Activated T-cell treated with anti-CD3 and anti-CD28 coated beads, Interleukin-2, amount 50 U/mL, for 24 hours (primary cell): ENCODE measurements at regions not wholly inside any gene's neighbourhood (a gene's known extent, or its start where the extent isn't known, plus 50 kb on each side); places are given as distances from the start of the nearest gene placed in this dataset.
"Not testable (repeated sequence)": the region's sequence is repeated elsewhere in the genome, so short reads cannot be mapped to it uniquely, and the experiment has no call there.

Experiments used
- DNase-seq: peaks from one replicate; pipeline ENCODE4 v3.0.0-alpha.2; 2020
- H3K27ac Mint-ChIP-seq: 2 replicates; pipeline ENCODE4 v1.8.0; 2020; ENCODE audit warnings: mild to moderate bottlenecking, mixed read lengths
- H3K27me3 Mint-ChIP-seq: 2 replicates; pipeline ENCODE4 v1.8.0; 2020; ENCODE audit warnings: mixed read lengths
- H3K36me3 Mint-ChIP-seq: 2 replicates; pipeline ENCODE4 v1.8.0; 2020; ENCODE audit warnings: low read depth, mixed read lengths
- H3K4me1 Mint-ChIP-seq: 2 replicates; pipeline ENCODE4 v1.8.0; 2020; ENCODE audit warnings: low read depth, mixed read lengths
- H3K4me3 Mint-ChIP-seq: 2 replicates; pipeline ENCODE4 v1.8.0; 2020; ENCODE audit warnings: mild to moderate bottlenecking, moderate library complexity, mixed read lengths
- H3K9me3 Mint-ChIP-seq: 2 replicates; pipeline ENCODE4 v1.8.0; 2020; ENCODE audit warnings: mixed read lengths

GRCh38 chr7:24073651-24074420 lies 210.2 kb upstream of the NPY start:
- Mint-ChIP-seq H3K27me3 (no peaks in the 10 kb centered on the region), H3K9me3 (no peaks in the 10 kb centered on the region), H3K4me3 (no peak overlapping the region), H3K27ac (no peak overlapping the region), H3K36me3 (no peaks in the 10 kb centered on the region), H3K4me1 (peaks cover 6% of the 10 kb centered on the region)
- DNase-seq: no peak

- no peak overlapping the region for H3K4me3 Mint-ChIP-seq
- H3K9me3 Mint-ChIP-seq: no peaks in the 10 kb centered on the region
- H3K27me3 Mint-ChIP-seq: no peaks in the 10 kb centered on the region
- H3K4me1 Mint-ChIP-seq: peaks cover 6% of the 10 kb centered on the region
- DNase-seq: no peak
- H3K27ac Mint-ChIP-seq: no peak overlapping the region
- H3K36me3 Mint-ChIP-seq: no peaks in the 10 kb centered on the region
These were observed 208.6 kb upstream of the NPY start for GRCh38 chr7:24075426-24075810.

GRCh38 chr7:24082826-24083225 lies 201.2 kb upstream of the NPY start:
- Mint-ChIP-seq H3K4me1 (no peaks in the 10 kb centered on the region), H3K9me3 (peaks cover 9% of the 10 kb centered on the region), H3K4me3 (no peak overlapping the region), H3K27me3 (no peaks in the 10 kb centered on the region), H3K36me3 (no peaks in the 10 kb centered on the region), H3K27ac (no peak overlapping the region)
- DNase-seq: no peak

- peaks cover 10% of the 10 kb centered on the region for H3K27me3 Mint-ChIP-seq
- no peaks in the 10 kb centered on the region for H3K36me3 Mint-ChIP-seq
- no peak overlapping the region for H3K4me3 Mint-ChIP-seq
- H3K9me3 Mint-ChIP-seq: peaks cover 9% of the 10 kb centered on the region
- no peaks in the 10 kb centered on the region for H3K4me1 Mint-ChIP-seq
- DNase-seq: no peak
- no peak overlapping the region for H3K27ac Mint-ChIP-seq
These were observed 181.0 kb upstream of the NPY start for GRCh38 chr7:24102988-24103387.

DNA sequence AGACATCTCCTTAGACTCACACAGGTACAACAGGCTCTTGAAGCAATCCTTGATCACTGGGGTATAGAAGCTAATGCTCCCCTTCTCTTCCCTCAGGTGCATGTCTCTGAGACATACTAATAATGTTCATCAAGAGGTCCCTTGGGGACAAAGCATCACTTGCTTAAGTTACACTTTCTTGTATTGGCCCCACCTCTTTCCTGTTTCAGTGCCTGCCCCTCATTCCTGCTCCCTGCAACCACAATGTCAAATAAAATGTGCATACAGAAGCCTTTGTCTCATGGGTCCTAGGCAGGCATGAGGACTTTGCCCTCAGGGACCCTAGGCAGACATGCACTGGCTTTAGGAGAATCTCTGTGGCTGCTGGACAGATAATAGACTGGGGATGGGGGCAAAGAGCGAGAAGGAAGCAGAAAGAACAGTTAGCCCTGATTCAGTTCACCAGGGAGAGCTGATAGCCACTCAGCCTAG lies 175.0 kb upstream of the NPY start:
- H3K36me3 Mint-ChIP-seq: no peaks in the 10 kb centered on the region

DNA sequence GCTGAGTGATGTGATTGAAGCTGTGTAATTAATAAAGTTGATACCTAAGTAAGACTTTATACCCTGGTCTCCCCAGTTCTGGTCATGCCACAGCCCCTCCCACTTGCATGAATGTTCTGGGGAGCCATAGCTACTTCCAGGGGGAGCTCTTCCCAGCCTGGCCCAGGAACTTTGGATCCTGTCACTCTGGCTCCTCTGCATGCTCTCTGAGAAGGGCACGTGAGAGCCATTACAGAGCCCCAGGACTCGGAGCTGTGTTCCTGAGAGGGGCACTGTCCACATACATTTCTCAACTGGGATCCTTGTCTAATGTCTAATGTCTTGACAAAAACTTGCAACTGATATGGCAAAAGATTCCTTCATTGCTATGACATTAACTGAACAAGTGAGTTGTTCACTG lies 173.9 kb upstream of the NPY start:
- H3K27ac Mint-ChIP-seq: no peak overlapping the region
- peaks cover 28% of the 10 kb centered on the region for H3K27me3 Mint-ChIP-seq
- no peaks in the 10 kb centered on the region for H3K4me1 Mint-ChIP-seq
- no peaks in the 10 kb centered on the region for H3K36me3 Mint-ChIP-seq
- no peak for DNase-seq
- no peak overlapping the region for H3K4me3 Mint-ChIP-seq
- H3K9me3 Mint-ChIP-seq: no peaks in the 10 kb centered on the region

More for the DNA sequence above, 175.0 kb upstream of the NPY start:
- Mint-ChIP-seq H3K27ac (no peak overlapping the region), H3K9me3 (peaks cover 2% of the 10 kb centered on the region), H3K27me3 (peaks cover 23% of the 10 kb centered on the region), H3K4me1 (no peaks in the 10 kb centered on the region), H3K4me3 (no peak overlapping the region)
- DNase-seq: no peak

DNA sequence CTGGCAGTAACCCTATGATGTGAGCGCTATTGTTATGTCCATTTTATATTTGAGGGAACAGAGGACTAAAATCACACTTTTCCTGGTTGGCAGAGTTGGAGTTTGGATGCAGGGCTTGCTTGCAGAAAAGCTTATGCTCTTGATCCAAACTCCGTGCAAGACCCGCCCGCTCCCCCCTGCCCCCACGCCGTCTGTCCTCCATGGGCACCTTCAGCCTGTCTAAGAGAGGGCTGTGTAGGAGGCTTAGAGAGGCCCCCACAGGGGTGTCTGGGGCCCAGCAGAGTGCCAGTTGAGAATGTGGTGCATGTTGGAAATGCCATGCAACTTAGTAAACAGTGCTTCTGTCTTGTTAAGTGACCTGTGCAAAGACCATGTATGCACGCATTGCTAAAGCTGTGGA lies 170.5 kb upstream of the NPY start:
- H3K4me3 Mint-ChIP-seq: no peak overlapping the region
- H3K4me1 Mint-ChIP-seq: no peaks in the 10 kb centered on the region
- peaks cover 19% of the 10 kb centered on the region for H3K27me3 Mint-ChIP-seq

DNA sequence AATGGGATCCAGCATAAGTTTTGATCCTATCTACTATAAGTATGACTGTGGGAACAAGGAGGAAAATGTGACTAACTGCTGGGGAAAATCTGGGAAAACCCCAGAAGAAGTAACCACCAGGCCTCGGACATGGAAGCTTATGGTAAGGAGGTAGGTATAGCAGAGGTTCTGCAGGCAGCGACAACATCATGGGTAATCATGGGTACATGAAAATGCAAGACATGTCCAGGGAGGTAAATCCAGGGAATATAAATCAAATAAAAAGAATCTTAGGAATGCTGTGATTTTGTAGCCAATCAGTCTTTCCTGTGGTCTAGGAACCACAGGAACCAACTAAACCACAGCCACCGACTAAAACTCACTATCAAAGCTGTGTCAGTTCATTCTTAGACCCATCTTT lies 168.3 kb upstream of the NPY start:
- H3K4me1 Mint-ChIP-seq: no peaks in the 10 kb centered on the region

More for the DNA sequence above, 170.5 kb upstream of the NPY start:
- DNase-seq: no peak
- Mint-ChIP-seq H3K9me3 (no peaks in the 10 kb centered on the region), H3K36me3 (no peaks in the 10 kb centered on the region), H3K27ac (no peak overlapping the region)

DNA sequence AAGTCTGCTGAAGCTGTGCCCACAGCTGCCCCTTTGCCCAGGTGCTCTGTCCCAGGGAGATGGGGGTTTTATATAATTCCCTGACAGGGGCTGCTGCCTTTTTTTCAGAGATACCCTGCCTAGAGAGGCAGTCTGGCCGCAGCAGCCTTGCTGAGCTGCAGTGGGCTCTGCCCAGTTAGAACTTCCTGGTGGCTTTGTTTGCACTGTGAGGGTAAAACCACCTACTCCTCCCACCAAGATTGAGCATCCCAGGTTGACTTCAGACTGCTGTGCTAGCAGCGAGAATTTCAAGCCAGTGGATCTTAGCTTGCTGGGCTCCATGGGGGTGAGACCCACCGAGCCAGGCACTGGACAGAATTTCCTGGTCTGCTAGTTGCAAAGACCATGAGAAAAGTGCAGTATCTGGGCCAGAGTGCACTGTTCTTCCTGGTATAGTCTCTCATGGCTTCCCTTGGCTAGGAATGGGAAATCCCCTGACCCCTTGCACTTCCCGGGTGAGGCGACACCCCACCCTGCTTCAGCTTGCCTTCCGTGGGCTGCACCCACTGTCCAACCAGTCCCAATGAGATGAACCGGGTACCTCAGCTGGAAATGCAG lies 166.0 kb upstream of the NPY start:
- H3K36me3 Mint-ChIP-seq, H3K9me3 Mint-ChIP-seq, H3K4me3 Mint-ChIP-seq, H3K4me1 Mint-ChIP-seq, DNase-seq, H3K27ac Mint-ChIP-seq: not testable (repeated sequence)
- peaks cover 16% of the 10 kb centered on the region for H3K27me3 Mint-ChIP-seq

More for the DNA sequence above, 168.3 kb upstream of the NPY start:
- Mint-ChIP-seq H3K27me3 (peaks cover 19% of the 10 kb centered on the region), H3K36me3 (no peaks in the 10 kb centered on the region), H3K4me3 (no peak overlapping the region), H3K27ac (no peak overlapping the region), H3K9me3 (no peaks in the 10 kb centered on the region)
- DNase-seq: no peak

GRCh38 chr7:24119852-24120251 lies 164.1 kb upstream of the NPY start:
- H3K9me3 Mint-ChIP-seq: no peaks in the 10 kb centered on the region
- H3K27me3 Mint-ChIP-seq: peaks cover 7% of the 10 kb centered on the region
- H3K4me1 Mint-ChIP-seq: no peaks in the 10 kb centered on the region
- H3K27ac Mint-ChIP-seq: no peak overlapping the region
- DNase-seq: no peak
- H3K4me3 Mint-ChIP-seq: no peak overlapping the region
- H3K36me3 Mint-ChIP-seq: no peaks in the 10 kb centered on the region

GRCh38 chr7:24123076-24123475 lies 160.9 kb upstream of the NPY start:
- no peak for DNase-seq
- H3K9me3 Mint-ChIP-seq: no peaks in the 10 kb centered on the region
- no peaks in the 10 kb centered on the region for H3K4me1 Mint-ChIP-seq
- H3K27ac Mint-ChIP-seq: no peak overlapping the region
- H3K36me3 Mint-ChIP-seq: no peaks in the 10 kb centered on the region
- H3K4me3 Mint-ChIP-seq: no peak overlapping the region
- peaks cover 7% of the 10 kb centered on the region for H3K27me3 Mint-ChIP-seq

- Mint-ChIP-seq H3K36me3 (no peaks in the 10 kb centered on the region), H3K4me1 (no peaks in the 10 kb centered on the region), H3K9me3 (no peaks in the 10 kb centered on the region), H3K27ac (no peak overlapping the region), H3K4me3 (no peak overlapping the region), H3K27me3 (peaks cover 9% of the 10 kb centered on the region)
- no peak for DNase-seq
These were observed 158.2 kb upstream of the NPY start for GRCh38 chr7:24125765-24126164.

- Mint-ChIP-seq H3K27me3 (peaks cover 9% of the 10 kb centered on the region), H3K4me3 (no peak overlapping the region), H3K27ac (no peak overlapping the region), H3K9me3 (no peaks in the 10 kb centered on the region), H3K4me1 (no peaks in the 10 kb centered on the region), H3K36me3 (no peaks in the 10 kb centered on the region)
- no peak for DNase-seq
These were observed 156.1 kb upstream of the NPY start for GRCh38 chr7:24127930-24128329.

GRCh38 chr7:24129597-24129996 lies 154.4 kb upstream of the NPY start:
- DNase-seq: no peak
- peaks cover 15% of the 10 kb centered on the region for H3K27me3 Mint-ChIP-seq
- no peak overlapping the region for H3K4me3 Mint-ChIP-seq
- H3K27ac Mint-ChIP-seq: no peak overlapping the region
- no peaks in the 10 kb centered on the region for H3K4me1 Mint-ChIP-seq
- no peaks in the 10 kb centered on the region for H3K9me3 Mint-ChIP-seq
- H3K36me3 Mint-ChIP-seq: no peaks in the 10 kb centered on the region

GRCh38 chr7:24130631-24131030 lies 153.4 kb upstream of the NPY start:
- H3K4me1 Mint-ChIP-seq: peaks cover 4% of the 10 kb centered on the region
- H3K27ac Mint-ChIP-seq: no peak overlapping the region
- H3K9me3 Mint-ChIP-seq: no peaks in the 10 kb centered on the region
- DNase-seq: no peak
- H3K36me3 Mint-ChIP-seq: no peaks in the 10 kb centered on the region
- peaks cover 15% of the 10 kb centered on the region for H3K27me3 Mint-ChIP-seq
- H3K4me3 Mint-ChIP-seq: no peak overlapping the region
